GM19467 (cell line): ENCODE measurements at regions not wholly inside any gene's neighbourhood (a gene's known extent, or its start where the extent isn't known, plus 50 kb on each side); places are given as distances from the start of the nearest gene placed in this dataset.
"Not testable (repeated sequence)": the region's sequence is repeated elsewhere in the genome, so short reads cannot be mapped to it uniquely, and the experiment has no call there.

Source experiments
- ATAC-seq: cut with Tn5 transposase; IDR thresholded peaks from one replicate; pipeline ENCODE4 v1.9.1; 2021; ENCODE audit warnings: mild to moderate bottlenecking, moderate library complexity; ENCODE audit not compliant: unreplicated experiment

- no peak for ATAC-seq
These were observed 179.3 kb downstream of the ZIC5 start for GRCh38 chr13:99792079-99792921.

GRCh38 chr13:99782669-99783068, 188.9 kb downstream of the ZIC5 start:
- ATAC-seq: no peak

GRCh38 chr13:99778500-99778899, 193.1 kb downstream of the ZIC5 start:
- ATAC-seq: no peak

GRCh38 chr13:99777873-99778272, 193.7 kb downstream of the ZIC5 start:
- no peak for ATAC-seq

GRCh38 chr13:99774644-99775043, 196.9 kb downstream of the ZIC5 start:
- ATAC-seq: no peak

GRCh38 chr13:99768986-99769385, 202.6 kb downstream of the ZIC5 start:
- no peak for ATAC-seq

GRCh38 chr13:99766641-99767045, 204.9 kb downstream of the ZIC5 start:
- ATAC-seq: no peak

GRCh38 chr13:99765869-99766268, 205.7 kb downstream of the ZIC5 start:
- no peak for ATAC-seq

GRCh38 chr13:99760456-99760855, 211.1 kb downstream of the ZIC5 start:
- no peak for ATAC-seq

GRCh38 chr13:99759163-99759552, 212.4 kb downstream of the ZIC5 start:
- ATAC-seq: no peak

GRCh38 chr13:99758460-99759162, 213.0 kb downstream of the ZIC5 start:
- no peak for ATAC-seq

- no peak for ATAC-seq
These were observed 213.7 kb downstream of the ZIC5 start for GRCh38 chr13:99757756-99758459.

- ATAC-seq: no peak
These were observed 215.3 kb downstream of the ZIC5 start for GRCh38 chr13:99756281-99756680.

GRCh38 chr13:99754750-99755149, 216.8 kb downstream of the ZIC5 start:
- not testable (repeated sequence) for ATAC-seq

GRCh38 chr13:99752373-99752772, 219.2 kb downstream of the ZIC5 start:
- no peak for ATAC-seq

GRCh38 chr13:99751517-99752199, 219.9 kb downstream of the ZIC5 start:
- ATAC-seq: no peak

- no peak for ATAC-seq
These were observed 220.6 kb downstream of the ZIC5 start for GRCh38 chr13:99750951-99751350.

GRCh38 chr13:99749271-99750019, 222.1 kb downstream of the ZIC5 start:
- ATAC-seq: no peak

- ATAC-seq: no peak
These were observed 224.2 kb downstream of the ZIC5 start for GRCh38 chr13:99747403-99747710.

- ATAC-seq: no peak
These were observed 224.7 kb downstream of the ZIC5 start for GRCh38 chr13:99746637-99747402.
